Lower leg skin (tissue), 3 donors: ENCODE measurements at regions not wholly inside any gene's neighbourhood (a gene's known extent, or its start where the extent isn't known, plus 50 kb on each side); places are given as distances from the start of the nearest gene placed in this dataset.

ENCODE experiments used
- CTCF ChIP-seq, 3 donors: fragments of 450-650 bp; IDR thresholded peaks; one replicate each; pipeline ENCODE4 v1.5.1; 2016; ENCODE audit warnings: antibody characterized with exemption in 3 of 3, mild to moderate bottlenecking in 3 of 3, moderate library complexity in 2 of 3
- POLR2A ChIP-seq, 2 donors: fragments of 450-650 bp; IDR thresholded peaks; one replicate each; pipeline ENCODE4 v1.6.1; 2016 to 2017; ENCODE audit warnings: antibody characterized with exemption in 2 of 2, mild to moderate bottlenecking in 1 of 2, moderate library complexity in 1 of 2

- no peak for TF ChIP-seq POLR2A (IDR thresholded peaks at IDR 0.05)
- no peak for TF ChIP-seq CTCF (IDR thresholded peaks at IDR 0.05)
These were observed 268.8 kb downstream of the CNTN3 start for GRCh38 chr3:74345701-74346100.
